ENCODE measurements at regions not wholly inside any gene's neighbourhood (a gene's known extent, or its start where the extent isn't known, plus 50 kb on each side); places are given as distances from the start of the nearest gene placed in this dataset.

DNA sequence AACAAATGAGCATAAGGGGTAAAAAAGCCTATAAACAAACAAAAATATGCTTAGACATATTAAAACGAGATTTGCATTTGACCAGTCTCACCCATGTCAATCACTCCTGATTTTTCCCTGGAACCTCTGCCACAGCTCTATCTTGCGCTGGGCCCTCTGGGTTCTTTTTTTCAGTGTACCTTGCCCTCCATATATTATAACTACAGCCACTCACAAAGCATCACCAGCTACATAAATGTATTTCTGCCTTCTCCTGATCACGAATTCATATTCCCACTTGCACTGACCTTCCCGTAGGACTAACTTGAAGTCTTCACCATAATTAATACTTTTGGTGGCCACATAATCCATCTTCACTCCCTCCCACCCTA lies 395.6 kb upstream of the ROBO2 start:
- TF ChIP-seq, protein P1, sequence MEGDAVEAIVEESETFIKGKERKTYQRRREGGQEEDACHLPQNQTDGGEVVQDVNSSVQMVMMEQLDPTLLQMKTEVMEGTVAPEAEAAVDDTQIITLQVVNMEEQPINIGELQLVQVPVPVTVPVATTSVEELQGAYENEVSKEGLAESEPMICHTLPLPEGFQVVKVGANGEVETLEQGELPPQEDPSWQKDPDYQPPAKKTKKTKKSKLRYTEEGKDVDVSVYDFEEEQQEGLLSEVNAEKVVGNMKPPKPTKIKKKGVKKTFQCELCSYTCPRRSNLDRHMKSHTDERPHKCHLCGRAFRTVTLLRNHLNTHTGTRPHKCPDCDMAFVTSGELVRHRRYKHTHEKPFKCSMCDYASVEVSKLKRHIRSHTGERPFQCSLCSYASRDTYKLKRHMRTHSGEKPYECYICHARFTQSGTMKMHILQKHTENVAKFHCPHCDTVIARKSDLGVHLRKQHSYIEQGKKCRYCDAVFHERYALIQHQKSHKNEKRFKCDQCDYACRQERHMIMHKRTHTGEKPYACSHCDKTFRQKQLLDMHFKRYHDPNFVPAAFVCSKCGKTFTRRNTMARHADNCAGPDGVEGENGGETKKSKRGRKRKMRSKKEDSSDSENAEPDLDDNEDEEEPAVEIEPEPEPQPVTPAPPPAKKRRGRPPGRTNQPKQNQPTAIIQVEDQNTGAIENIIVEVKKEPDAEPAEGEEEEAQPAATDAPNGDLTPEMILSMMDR (conservative IDR thresholded peaks at IDR 0.05; ENCODE audit: low read depth, low read length), result no peak
- TF ChIP-seq EZH2 (IDR thresholded peaks at IDR 0.05; ENCODE audit: low read length, unreplicated experiment), result no peak
